CD8-positive, alpha-beta memory T cell (primary cell): ENCODE measurements at regions not wholly inside any gene's neighbourhood (a gene's known extent, or its start where the extent isn't known, plus 50 kb on each side); places are given as distances from the start of the nearest gene placed in this dataset.

Experiments
- CTCF ChIA-PET: fragments of 350-600 bp; sonication (Branson Sonifier 250); formaldehyde crosslinking; loops from one replicate; lab custom pipeline; 2021; ENCODE audit warnings: antibody characterized with exemption; lab: Charles Lee
- POLR2A ChIA-PET: fragments of 350-600 bp; sonication (Branson Sonifier 250); formaldehyde crosslinking; loops from one replicate; lab custom pipeline; 2021; ENCODE audit warnings: antibody characterized with exemption; lab: Charles Lee
- DNase-seq, 5 donors: peaks; one replicate each; pipeline versions ENCODE4 v3.0.0 to v3.0.0-alpha.2; 2020 to 2022; ENCODE audit warnings: mixed read lengths in 1 of 5
- H3K27ac ChIP-seq: one replicate; pipeline ENCODE4 v1.7.0; 2013; ENCODE audit warnings: low read depth, mild to moderate bottlenecking, low read length, moderate library complexity
- H3K27me3 ChIP-seq: 2 replicates; pipeline ENCODE4 v1.7.0; 2013; ENCODE audit warnings: low read length, mild to moderate bottlenecking; ENCODE audit not compliant: insufficient read depth, poor library complexity, severe bottlenecking
- H3K36me3 ChIP-seq: 2 replicates; pipeline ENCODE4 v1.7.0; 2013; ENCODE audit warnings: mild to moderate bottlenecking, low read length, moderate library complexity; ENCODE audit not compliant: insufficient read depth
- H3K4me1 ChIP-seq: 2 replicates; pipeline ENCODE4 v1.7.0; 2013; ENCODE audit warnings: mild to moderate bottlenecking, low read length, moderate library complexity; ENCODE audit not compliant: insufficient read depth
- H3K4me3 ChIP-seq: 2 replicates; pipeline ENCODE4 v1.7.0; 2013; ENCODE audit warnings: mild to moderate bottlenecking, low read length
- H3K9me3 ChIP-seq: 2 replicates; pipeline ENCODE4 v1.7.0; 2013; ENCODE audit warnings: mild to moderate bottlenecking, low read length
- H3K27ac Mint-ChIP-seq, 8 donors: one replicate each; pipeline ENCODE4 v1.8.0; 2020 to 2021; ENCODE audit warnings: mixed read lengths in 8 of 8, mild to moderate bottlenecking in 6 of 8, inconsistent platforms in 3 of 8, moderate library complexity in 3 of 8
- H3K27me3 Mint-ChIP-seq, 2 donors: one replicate each; pipeline ENCODE4 v1.8.0; 2020 to 2021; ENCODE audit warnings: mixed read lengths in 2 of 2, mild to moderate bottlenecking in 1 of 2, moderate library complexity in 1 of 2
- H3K36me3 Mint-ChIP-seq, 3 donors: one replicate each; pipeline ENCODE4 v1.8.0; 2020 to 2021; ENCODE audit warnings: mixed read lengths in 3 of 3, inconsistent platforms in 1 of 3, mild to moderate bottlenecking in 1 of 3
- H3K4me1 Mint-ChIP-seq, 3 donors: one replicate each; pipeline ENCODE4 v1.8.0; 2020 to 2021; ENCODE audit warnings: mixed read lengths in 3 of 3, inconsistent platforms in 1 of 3, mild to moderate bottlenecking in 1 of 3
- H3K4me3 Mint-ChIP-seq, 7 donors: one replicate each; pipeline ENCODE4 v1.8.0; 2020 to 2021; ENCODE audit warnings: mixed read lengths in 7 of 7, mild to moderate bottlenecking in 6 of 7, moderate library complexity in 4 of 7, inconsistent platforms in 2 of 7
- H3K9me3 Mint-ChIP-seq, 5 donors: one replicate each; pipeline ENCODE4 v1.8.0; 2020 to 2022; ENCODE audit warnings: mixed read lengths in 5 of 5, mild to moderate bottlenecking in 3 of 5, moderate library complexity in 2 of 5, inconsistent platforms in 1 of 5

GRCh38 chr12:66049538-66050282, 80.8 kb downstream of the LLPH start:
- H3K27ac ChIP-seq, result no peak overlapping the region

GRCh38 chr12:66048835-66049537, 81.6 kb downstream of the LLPH start:
- no peaks in the 10 kb centered on the region for H3K4me1 Mint-ChIP-seq
- H3K36me3 Mint-ChIP-seq, result no peaks in the 10 kb centered on the region
- CTCF ChIA-PET, result interaction anchor here (0.9 kb wide), 1 partner anchor 18 kb away, joined by 3 read pairs; no protein-coding TSS in a partner anchor

More at GRCh38 chr12:66049538-66050282, 80.8 kb downstream of the LLPH start:
- Mint-ChIP-seq H3K36me3 (no peaks in the 10 kb centered on the region), H3K9me3 (no peaks in the 10 kb centered on the region), H3K4me1 (no peaks in the 10 kb centered on the region), H3K27me3 (peaks cover 0 to 8% of the 10 kb centered on the region in 2 donors), H3K4me3 (no peak overlapping the region), H3K27ac (no peak overlapping the region)
- no peak for DNase-seq
- Histone ChIP-seq H3K27me3 (peaks cover 4% of the 10 kb centered on the region), H3K36me3 (no peaks in the 10 kb centered on the region), H3K4me3 (no peak overlapping the region), H3K4me1 (no peaks in the 10 kb centered on the region), H3K9me3 (no peaks in the 10 kb centered on the region)
- POLR2A ChIA-PET, result no interaction called here
- CTCF ChIA-PET, result interaction anchor here (0.9 kb wide), 1 partner anchor 19 kb away, joined by 3 read pairs; no protein-coding TSS in a partner anchor

GRCh38 chr12:66048218-66048834, 82.2 kb downstream of the LLPH start:
- H3K9me3 Mint-ChIP-seq, result no peaks in the 10 kb centered on the region
- CTCF ChIA-PET, result no interaction called here
- POLR2A ChIA-PET, result no interaction called here

More at GRCh38 chr12:66048835-66049537, 81.6 kb downstream of the LLPH start:
- H3K27me3 Mint-ChIP-seq, result peaks cover 0 to 8% of the 10 kb centered on the region in 2 donors
- no peak overlapping the region for H3K4me3 Mint-ChIP-seq
- H3K27ac ChIP-seq, result no peak overlapping the region
- DNase-seq, result no peak
- POLR2A ChIA-PET, result no interaction called here
- H3K4me1 ChIP-seq, result no peaks in the 10 kb centered on the region
- H3K27me3 ChIP-seq, result peaks cover 4% of the 10 kb centered on the region
- H3K9me3 ChIP-seq, result no peaks in the 10 kb centered on the region
- no peak overlapping the region for H3K27ac Mint-ChIP-seq
- no peaks in the 10 kb centered on the region for H3K9me3 Mint-ChIP-seq
- H3K36me3 ChIP-seq, result no peaks in the 10 kb centered on the region
- H3K4me3 ChIP-seq, result no peak overlapping the region

GRCh38 chr12:66047411-66048021, 83.0 kb downstream of the LLPH start:
- H3K4me1 ChIP-seq, result no peaks in the 10 kb centered on the region
- no peak for DNase-seq
- peaks cover 4% of the 10 kb centered on the region for H3K27me3 ChIP-seq
- H3K27ac Mint-ChIP-seq, result no peak overlapping the region
- H3K4me1 Mint-ChIP-seq, result no peaks in the 10 kb centered on the region
- POLR2A ChIA-PET, result no interaction called here
- CTCF ChIA-PET, result no interaction called here
- no peaks in the 10 kb centered on the region for H3K9me3 Mint-ChIP-seq
- H3K9me3 ChIP-seq, result no peaks in the 10 kb centered on the region
- H3K4me3 Mint-ChIP-seq, result no peak overlapping the region
- H3K36me3 Mint-ChIP-seq, result no peaks in the 10 kb centered on the region
- H3K27ac ChIP-seq, result no peak overlapping the region
- H3K27me3 Mint-ChIP-seq, result peaks cover 0 to 9% of the 10 kb centered on the region in 2 donors
- H3K36me3 ChIP-seq, result no peaks in the 10 kb centered on the region
- no peak overlapping the region for H3K4me3 ChIP-seq

More at GRCh38 chr12:66048218-66048834, 82.2 kb downstream of the LLPH start:
- Mint-ChIP-seq H3K27me3 (peaks cover 0 to 4% of the 10 kb centered on the region in 2 donors), H3K4me1 (no peaks in the 10 kb centered on the region), H3K27ac (peak overlapping the region in 1 of 8 donors; percentile 5), H3K4me3 (no peak overlapping the region), H3K36me3 (no peaks in the 10 kb centered on the region)
- Histone ChIP-seq H3K4me3 (no peak overlapping the region), H3K4me1 (no peaks in the 10 kb centered on the region), H3K27me3 (peaks cover 4% of the 10 kb centered on the region), H3K36me3 (no peaks in the 10 kb centered on the region), H3K9me3 (no peaks in the 10 kb centered on the region), H3K27ac (no peak overlapping the region)
- no peak for DNase-seq

- ChIA-PET CTCF (no interaction called here), POLR2A (no interaction called here)
Observed at GRCh38 chr12:66045506-66045905, 85.0 kb downstream of the LLPH start.

GRCh38 chr12:66044731-66045130, 85.8 kb downstream of the LLPH start:
- Histone ChIP-seq H3K9me3 (no peaks in the 10 kb centered on the region), H3K4me1 (no peaks in the 10 kb centered on the region), H3K27ac (no peak overlapping the region), H3K4me3 (no peak overlapping the region), H3K36me3 (no peaks in the 10 kb centered on the region), H3K27me3 (no peaks in the 10 kb centered on the region)
- no peaks in the 10 kb centered on the region for H3K4me1 Mint-ChIP-seq
- no peaks in the 10 kb centered on the region for H3K36me3 Mint-ChIP-seq
- no peak overlapping the region for H3K27ac Mint-ChIP-seq
- H3K9me3 Mint-ChIP-seq, result no peaks in the 10 kb centered on the region
- H3K27me3 Mint-ChIP-seq, result peaks cover 0 to 15% of the 10 kb centered on the region in 2 donors
- DNase-seq, result no peak
- POLR2A ChIA-PET, result no interaction called here
- CTCF ChIA-PET, result no interaction called here
- no peak overlapping the region for H3K4me3 Mint-ChIP-seq

More at GRCh38 chr12:66045506-66045905, 85.0 kb downstream of the LLPH start:
- Mint-ChIP-seq H3K4me3 (no peak overlapping the region), H3K27ac (no peak overlapping the region), H3K4me1 (no peaks in the 10 kb centered on the region), H3K36me3 (no peaks in the 10 kb centered on the region), H3K9me3 (no peaks in the 10 kb centered on the region), H3K27me3 (peaks cover 0 to 14% of the 10 kb centered on the region in 2 donors)
- H3K9me3 ChIP-seq, result no peaks in the 10 kb centered on the region
- no peaks in the 10 kb centered on the region for H3K36me3 ChIP-seq
- no peaks in the 10 kb centered on the region for H3K4me1 ChIP-seq
- no peak for DNase-seq
- H3K27me3 ChIP-seq, result no peaks in the 10 kb centered on the region
- H3K27ac ChIP-seq, result no peak overlapping the region
- no peak overlapping the region for H3K4me3 ChIP-seq

GRCh38 chr12:66043035-66043434, 87.5 kb downstream of the LLPH start:
- H3K27ac ChIP-seq, result no peak overlapping the region
- H3K27me3 ChIP-seq, result no peaks in the 10 kb centered on the region
- H3K4me3 ChIP-seq, result no peak overlapping the region
- Mint-ChIP-seq H3K4me1 (no peaks in the 10 kb centered on the region), H3K9me3 (no peaks in the 10 kb centered on the region), H3K27me3 (peaks cover 0 to 18% of the 10 kb centered on the region in 2 donors), H3K4me3 (no peak overlapping the region), H3K27ac (no peak overlapping the region), H3K36me3 (no peaks in the 10 kb centered on the region)
- DNase-seq, result no peak
- H3K4me1 ChIP-seq, result no peaks in the 10 kb centered on the region
- POLR2A ChIA-PET, result no interaction called here
- no peaks in the 10 kb centered on the region for H3K9me3 ChIP-seq
- H3K36me3 ChIP-seq, result no peaks in the 10 kb centered on the region
- CTCF ChIA-PET, result no interaction called here
